ENCODE measurements at regions not wholly inside any gene's neighbourhood (a gene's known extent, or its start where the extent isn't known, plus 50 kb on each side); places are given as distances from the start of the nearest gene placed in this dataset.

GRCh38 chr2:239669899-239670460 lies 269.2 kb upstream of the HDAC4 start:
- TF ChIP-seq CTCF (IDR thresholded peaks at IDR 0.05) (no peak), POLR2A (IDR thresholded peaks at IDR 0.05) (no peak)
